Limb (tissue), 2 donors: ENCODE measurements at regions not wholly inside any gene's neighbourhood (a gene's known extent, or its start where the extent isn't known, plus 50 kb on each side); places are given as distances from the start of the nearest gene placed in this dataset.
"Not testable (repeated sequence)": the region's sequence is repeated elsewhere in the genome, so short reads cannot be mapped to it uniquely, and the experiment has no call there.

Experiments used
- DNase-seq, 2 donors: peaks; one replicate each; pipeline ENCODE4 v3.0.0-alpha.2; 2016; ENCODE audit errors: extremely low spot score in 2 of 2

GRCh38 chr14:86110871-86111270 is 580.9 kb downstream of the FLRT2 start:
- DNase-seq, result not testable (repeated sequence)

DNA sequence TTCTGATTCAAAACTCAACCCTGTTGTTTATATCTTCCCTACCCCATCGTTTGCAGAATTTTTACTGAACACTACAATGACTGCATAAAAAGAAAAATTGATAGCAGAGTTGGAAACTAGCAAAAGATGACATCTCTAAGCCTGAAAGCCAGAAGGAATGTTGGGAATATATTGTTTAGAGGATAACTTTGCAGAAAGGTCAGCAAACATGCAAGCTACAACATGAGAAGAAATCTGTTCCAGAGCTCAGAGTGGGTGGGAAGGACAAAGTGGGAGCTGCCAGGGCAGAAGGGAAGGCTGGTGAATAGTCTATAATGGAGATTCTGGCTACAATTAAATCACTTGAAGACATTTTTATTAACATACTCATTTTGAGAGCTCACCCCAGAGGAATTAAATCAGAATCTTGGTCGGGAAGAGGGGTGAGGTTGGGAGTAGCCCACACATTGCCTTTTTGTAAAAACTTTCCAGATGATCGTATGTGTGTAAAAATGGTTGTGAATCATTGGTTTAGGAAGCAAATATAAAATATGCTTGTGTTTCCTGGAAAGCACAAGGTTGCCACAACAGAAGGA is 574.8 kb downstream of the FLRT2 start:
- peak in 1 of 2 donors; percentile 6 for DNase-seq

DNA sequence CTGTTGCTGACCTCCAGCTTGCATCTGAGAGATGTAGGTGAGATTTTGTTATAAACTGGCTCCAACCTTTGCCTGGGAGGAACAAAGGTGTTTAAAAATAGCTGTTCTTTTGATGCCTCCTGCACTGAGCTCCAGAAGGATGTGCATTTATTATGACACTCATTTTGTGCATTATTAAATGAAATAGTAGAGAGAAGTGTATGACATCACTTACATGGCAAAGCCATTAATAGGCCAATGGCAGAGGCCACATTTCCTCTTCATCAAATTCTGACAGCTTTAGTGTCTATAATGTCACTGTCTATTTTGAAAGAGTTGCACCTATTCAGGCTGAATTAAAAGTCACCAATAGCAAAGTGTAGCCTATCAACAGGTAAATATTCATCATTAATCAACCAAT is 564.6 kb downstream of the FLRT2 start:
- DNase-seq, result no peak

- no peak for DNase-seq
Observed at GRCh38 chr14:86091811-86092210, 561.9 kb downstream of the FLRT2 start.

DNA sequence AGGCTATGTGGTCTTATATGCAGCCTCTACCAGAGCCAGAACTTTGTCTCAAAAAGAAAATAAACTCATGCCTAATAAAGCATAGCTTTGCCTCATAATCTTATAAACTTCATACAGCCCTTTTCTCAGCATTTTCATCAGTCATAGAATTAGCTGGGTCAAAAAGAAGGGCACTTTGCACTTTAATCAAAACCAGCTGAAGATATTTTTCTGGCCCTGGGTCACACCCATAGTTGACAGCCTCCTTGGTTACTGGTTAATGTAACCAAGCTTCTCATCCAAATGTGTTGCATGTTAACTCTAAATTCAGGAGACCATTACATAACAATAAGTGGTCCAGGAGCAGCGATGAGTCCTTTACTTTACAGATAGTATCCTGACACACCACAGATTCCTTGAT is 558.2 kb downstream of the FLRT2 start:
- no peak for DNase-seq

DNA sequence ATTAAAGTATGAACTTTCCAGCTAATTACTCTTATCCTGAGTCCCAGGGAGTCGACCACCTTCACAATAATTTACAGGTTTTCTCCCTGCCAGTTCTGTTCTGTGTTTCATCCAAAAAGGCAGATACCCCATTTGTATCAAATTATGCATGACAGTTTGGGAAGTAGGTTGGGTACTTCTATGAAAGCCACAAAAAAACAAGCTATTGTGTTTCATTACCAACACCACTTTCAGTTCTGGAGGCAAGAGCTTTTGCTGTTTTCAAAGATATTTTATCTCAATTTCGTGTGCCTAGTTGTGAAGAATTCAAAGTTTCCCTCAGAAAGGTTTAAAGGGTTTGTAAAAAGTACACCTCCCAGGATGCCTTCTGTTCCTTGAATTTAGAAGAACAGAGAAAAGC is 557.4 kb downstream of the FLRT2 start:
- no peak for DNase-seq

GRCh38 chr14:86086962-86087361 is 557.0 kb downstream of the FLRT2 start:
- no peak for DNase-seq

DNA sequence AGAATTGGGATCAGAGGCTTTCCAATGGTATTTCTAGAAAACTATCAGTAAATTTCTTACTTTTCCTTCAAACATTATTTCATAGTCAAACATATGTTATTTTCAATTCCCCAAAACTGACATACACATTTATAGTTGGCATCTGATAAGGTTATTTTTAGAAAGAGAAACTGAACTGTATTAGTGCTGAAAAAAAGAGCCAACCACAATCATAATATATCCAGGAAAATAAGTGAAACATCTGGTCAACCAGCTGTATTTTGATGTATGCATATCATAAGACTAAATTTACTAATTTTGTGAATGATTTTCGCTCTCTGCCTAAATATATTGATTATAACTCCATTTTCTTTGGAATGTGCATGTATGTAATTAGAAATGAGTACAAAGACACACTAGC is 554.2 kb downstream of the FLRT2 start:
- DNase-seq, result no peak

DNA sequence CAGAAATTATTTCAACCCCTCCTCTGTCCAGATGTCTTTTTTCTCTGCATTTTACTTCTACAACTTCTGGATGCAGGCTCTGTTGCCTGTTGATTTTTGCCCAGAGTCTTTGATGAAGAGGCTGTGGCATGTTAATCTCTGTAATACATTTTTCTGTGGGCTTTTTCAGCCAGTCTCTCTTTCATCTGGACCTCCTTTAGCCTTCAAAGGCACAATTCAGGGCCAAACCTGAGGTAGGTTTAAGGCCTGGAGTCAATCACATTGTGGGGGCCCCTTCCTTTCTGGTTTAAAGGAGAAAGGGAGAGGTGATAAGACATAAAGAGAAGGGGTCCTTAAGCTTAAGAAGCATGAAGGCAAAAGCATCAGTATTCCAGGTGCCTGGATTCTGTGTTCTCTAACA is 553.7 kb downstream of the FLRT2 start:
- DNase-seq, result no peak

- DNase-seq, result no peak
Observed at GRCh38 chr14:86072116-86072894, 542.4 kb downstream of the FLRT2 start.

DNA sequence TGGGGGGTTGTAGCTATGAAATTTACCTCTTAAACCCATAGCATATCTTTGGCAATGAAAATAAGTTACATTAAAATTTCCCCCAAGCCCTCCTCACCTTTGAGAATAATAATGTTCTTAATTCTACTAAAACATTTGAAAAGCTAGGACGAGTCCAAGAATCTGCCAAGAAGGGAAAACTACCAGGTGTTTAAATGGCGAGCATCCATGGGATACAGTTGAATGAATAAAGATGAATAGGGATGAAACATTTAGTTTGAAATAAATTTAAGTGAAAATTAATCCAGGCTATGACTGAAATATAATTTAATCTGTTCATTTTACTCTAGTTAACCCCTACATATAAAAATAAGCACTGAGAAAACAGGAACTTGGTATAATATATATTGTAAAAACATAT is 536.7 kb downstream of the FLRT2 start:
- DNase-seq, result no peak

GRCh38 chr14:86065407-86065806 is 535.5 kb downstream of the FLRT2 start:
- DNase-seq, result no peak

DNA sequence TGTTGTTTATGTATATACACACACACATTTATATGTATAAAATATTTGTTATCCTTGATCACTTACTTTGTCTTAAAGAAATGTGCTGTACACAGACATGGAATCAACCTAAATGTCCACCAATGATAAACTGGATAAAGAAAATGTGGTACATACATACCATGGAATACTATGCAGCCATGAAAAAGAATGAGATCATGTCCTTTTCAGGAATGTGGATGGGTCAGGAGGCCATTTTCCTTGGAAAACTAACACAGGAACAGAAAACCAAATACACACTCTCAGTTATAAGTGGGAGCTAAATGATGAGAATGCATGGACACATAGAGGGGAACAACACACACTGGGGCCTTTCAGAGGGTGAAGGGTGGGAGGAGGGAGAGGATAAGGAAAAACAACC is 534.7 kb downstream of the FLRT2 start:
- not testable (repeated sequence) for DNase-seq

- peak; percentile 37 to 58 for DNase-seq
Observed at GRCh38 chr14:86057018-86057667, 527.2 kb downstream of the FLRT2 start.

- no peak for DNase-seq
Observed at GRCh38 chr14:86055512-86056075, 525.6 kb downstream of the FLRT2 start.

GRCh38 chr14:86052868-86053267 is 522.9 kb downstream of the FLRT2 start:
- DNase-seq, result no peak

DNA sequence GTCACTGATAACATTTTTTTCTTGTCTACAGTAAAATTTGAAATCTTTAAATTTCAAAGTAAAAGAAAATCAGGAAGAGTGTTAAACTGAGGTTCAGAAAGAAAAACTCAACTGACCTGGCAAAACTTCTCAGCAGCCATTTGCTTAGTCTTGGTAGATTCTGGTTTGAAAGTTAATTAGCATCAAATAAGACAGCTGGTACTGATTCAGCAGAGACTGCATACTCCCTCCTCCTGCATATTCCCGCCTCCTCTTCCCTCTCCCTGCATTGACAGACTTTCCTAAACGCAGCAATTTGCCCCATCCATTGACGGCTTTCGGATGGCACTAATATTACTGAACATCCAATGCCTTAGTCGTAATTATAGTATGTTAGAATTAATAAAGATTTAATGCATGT is 520.8 kb downstream of the FLRT2 start:
- DNase-seq, result no peak

DNA sequence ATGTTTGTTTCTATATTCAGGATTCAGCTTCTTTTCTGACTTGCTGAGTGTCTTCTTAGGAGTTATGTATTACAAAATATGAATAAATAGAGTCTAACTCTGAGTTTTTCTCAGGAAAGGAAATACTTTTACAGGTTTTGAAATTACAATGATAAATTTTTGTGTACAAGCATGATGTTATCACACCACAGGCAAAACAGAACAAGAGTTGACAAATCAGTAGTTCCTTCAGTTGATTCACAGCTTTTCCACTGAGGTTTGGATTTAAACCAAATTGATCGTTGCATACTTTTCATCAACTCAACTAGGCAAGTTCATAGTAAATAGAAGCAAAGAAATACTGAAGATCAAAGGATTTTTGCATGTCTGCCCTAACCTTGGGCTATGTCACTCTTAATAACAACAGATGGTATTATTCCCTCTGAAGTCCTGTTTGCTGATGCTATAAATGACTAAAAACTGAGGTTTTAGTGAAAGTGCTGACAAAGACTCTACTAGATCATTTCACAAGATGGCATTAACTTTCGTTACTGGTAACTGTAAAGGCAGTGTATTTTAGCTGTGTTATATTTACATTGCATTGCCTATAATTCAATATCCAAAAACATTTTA is 520.2 kb downstream of the FLRT2 start:
- DNase-seq, result no peak

GRCh38 chr14:86039176-86039575 is 509.2 kb downstream of the FLRT2 start:
- DNase-seq, result no peak

DNA sequence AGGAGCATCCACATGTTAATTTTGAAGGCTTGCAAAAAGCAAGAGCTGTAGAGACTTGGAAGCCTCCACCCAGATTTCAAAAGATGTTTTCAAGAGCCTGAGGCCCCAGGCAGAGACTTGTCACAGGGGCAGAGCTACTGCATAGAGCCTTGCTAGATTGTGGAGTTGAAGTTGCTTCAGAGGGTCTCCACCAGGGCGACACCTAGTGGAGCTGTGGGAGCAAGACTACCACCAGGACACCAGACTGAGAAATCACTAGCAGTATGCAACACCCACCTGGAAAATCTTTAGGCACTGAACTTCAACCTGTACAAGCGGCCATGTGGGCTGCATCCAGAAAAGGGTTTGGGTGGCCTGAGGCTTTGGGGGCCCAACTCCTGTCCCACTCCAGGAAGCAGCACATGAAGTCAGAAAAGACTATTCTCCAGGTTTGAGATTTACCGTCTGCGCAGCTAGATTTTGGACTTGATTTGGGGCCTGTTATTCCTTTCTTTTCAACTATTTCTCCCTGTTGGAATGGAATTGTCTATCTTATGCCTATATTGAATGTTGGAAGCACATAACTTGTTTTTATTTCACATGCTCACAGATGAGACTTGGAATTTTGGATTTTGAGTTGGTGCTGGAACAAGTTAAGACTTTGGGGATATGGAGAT is 508.6 kb downstream of the FLRT2 start:
- DNase-seq, result peak in 1 of 2 donors; percentile 42

DNA sequence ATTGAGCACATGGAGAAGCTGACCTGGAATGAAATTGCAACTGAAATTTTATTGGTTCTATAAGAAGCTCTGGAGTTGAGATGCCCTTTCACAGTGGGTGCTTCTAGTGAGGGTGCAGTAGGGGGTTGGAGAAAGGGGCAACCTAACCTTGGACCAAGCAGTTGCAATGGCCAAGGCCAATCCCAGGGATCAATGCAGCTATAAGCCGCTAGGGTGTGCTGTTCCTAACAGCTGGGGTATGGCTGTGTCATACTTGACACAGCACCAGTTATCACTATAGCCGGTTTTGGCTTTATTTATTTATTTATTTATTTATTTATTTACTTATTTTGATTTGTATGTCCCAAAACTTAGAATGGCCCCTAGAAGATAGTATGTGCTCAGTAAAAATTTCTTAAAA is 505.9 kb downstream of the FLRT2 start:
- no peak for DNase-seq

DNA sequence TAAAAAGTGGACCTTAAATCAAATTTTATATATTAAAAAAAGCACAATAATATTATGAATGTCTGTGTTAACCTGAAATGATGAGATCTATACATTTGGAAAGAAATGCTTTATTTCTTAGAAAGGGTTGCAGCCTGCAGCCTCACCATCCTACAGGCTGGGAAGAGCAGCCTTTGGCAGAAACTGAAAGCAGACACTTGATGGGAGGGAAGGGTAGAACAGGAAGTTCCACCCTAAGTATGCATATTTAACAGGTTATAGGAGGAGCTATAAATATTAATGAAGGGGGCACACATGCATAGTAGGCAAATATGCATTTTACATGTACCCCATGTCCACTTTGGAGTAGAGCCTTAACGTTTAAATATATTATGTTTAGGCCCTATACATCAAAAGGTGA is 498.0 kb downstream of the FLRT2 start:
- DNase-seq, result no peak
